Adipocyte (in vitro differentiated cells): ENCODE measurements at regions not wholly inside any gene's neighbourhood (a gene's known extent, or its start where the extent isn't known, plus 50 kb on each side); places are given as distances from the start of the nearest gene placed in this dataset.
A peak's percentile ranks its signal among the peaks of the same experiment; 100 is the strongest.

Experiments
- DNase-seq: peaks from one replicate; pipeline ENCODE4 v3.0.0-alpha.2; 2015; ENCODE audit warnings: low read depth
- H3K27me3 ChIP-seq: replicated peaks from 2 replicates; pipeline ENCODE4 v1.7.0; 2013; ENCODE audit warnings: mild to moderate bottlenecking, low read length, moderate library complexity; ENCODE audit not compliant: control insufficient read depth, insufficient read depth
- H3K36me3 ChIP-seq: 2 replicates; pipeline ENCODE4 v1.7.0; 2013; ENCODE audit warnings: low read length, mild to moderate bottlenecking, moderate library complexity; ENCODE audit not compliant: control insufficient read depth, insufficient read depth, severe bottlenecking
- H3K4me1 ChIP-seq: 2 replicates; pipeline ENCODE4 v1.7.0; 2013; ENCODE audit warnings: mild to moderate bottlenecking, low read length, moderate library complexity; ENCODE audit not compliant: control insufficient read depth, insufficient read depth
- H3K4me3 ChIP-seq: 2 replicates; pipeline ENCODE4 v1.7.0; 2013; ENCODE audit warnings: mild to moderate bottlenecking, low read length, moderate library complexity
- H3K9ac ChIP-seq: 2 replicates; pipeline ENCODE4 v1.7.0; 2013; ENCODE audit warnings: mild to moderate bottlenecking, low read length, moderate library complexity
- H3K9me3 ChIP-seq: 2 replicates; pipeline ENCODE4 v1.7.0; 2013; ENCODE audit warnings: mild to moderate bottlenecking, low read length, moderate library complexity; ENCODE audit not compliant: control insufficient read depth

DNA sequence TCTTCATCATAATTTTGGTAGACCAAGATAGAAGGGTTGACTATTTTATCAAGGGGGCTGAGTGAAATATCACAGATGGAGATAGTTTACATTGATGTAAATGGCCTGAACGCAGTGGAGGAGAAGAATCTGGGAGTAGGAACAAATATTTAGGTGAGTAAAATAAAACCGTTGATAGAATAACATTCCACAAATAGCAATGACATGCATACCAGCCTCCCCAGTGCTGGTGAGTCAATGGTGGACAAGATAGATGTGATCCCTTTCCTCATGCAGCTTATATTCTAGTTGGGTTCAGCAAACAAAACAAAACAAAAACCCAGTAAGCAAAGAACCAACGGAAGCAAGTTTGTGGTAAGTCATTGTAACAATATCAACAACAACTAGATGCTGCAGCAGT lies 385.2 kb downstream of the FAM170A start:
- no peaks in the 10 kb centered on the region for H3K27me3 ChIP-seq
- H3K4me3 ChIP-seq: no peak overlapping the region
- H3K9ac ChIP-seq: no peak overlapping the region
- peaks cover 11% of the 10 kb centered on the region for H3K4me1 ChIP-seq
- DNase-seq: no peak
- no peaks in the 10 kb centered on the region for H3K9me3 ChIP-seq
- H3K36me3 ChIP-seq: no peaks in the 10 kb centered on the region

DNA sequence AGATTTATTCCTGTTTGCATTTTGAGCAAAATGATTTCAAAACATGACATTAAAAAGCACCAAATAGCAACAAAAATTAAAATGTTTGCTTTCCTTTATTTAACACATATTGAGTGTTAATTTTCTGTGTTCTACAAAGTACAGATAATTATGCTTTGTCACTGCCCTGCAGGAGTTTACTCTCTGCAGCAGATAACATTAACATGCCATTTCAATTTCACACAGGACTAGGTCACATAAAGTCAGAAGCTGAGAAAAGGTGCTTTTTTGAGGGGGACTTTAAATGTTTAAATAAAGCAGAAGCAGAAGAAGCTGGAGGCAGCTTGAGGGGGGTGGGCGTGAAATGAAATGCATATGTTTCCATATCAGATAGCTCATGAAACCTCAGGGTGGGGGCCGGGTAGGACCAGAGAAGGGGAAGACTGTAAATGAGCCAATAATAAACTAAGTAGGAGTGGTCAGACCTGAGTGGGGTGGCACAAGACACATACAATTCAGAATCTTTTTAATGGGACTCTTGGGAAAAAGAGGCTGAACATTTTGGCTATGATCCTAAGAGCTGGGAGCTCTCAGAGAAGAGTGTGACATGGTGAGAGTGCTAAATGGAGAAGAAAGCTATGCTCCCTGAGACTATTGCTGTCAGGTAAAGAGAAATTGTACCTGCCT lies 387.5 kb downstream of the FAM170A start:
- Histone ChIP-seq H3K4me3 (peak overlapping the region; percentile 40), H3K9ac (no peak overlapping the region), H3K36me3 (no peaks in the 10 kb centered on the region), H3K9me3 (no peaks in the 10 kb centered on the region), H3K4me1 (peaks cover 11% of the 10 kb centered on the region), H3K27me3 (no peaks in the 10 kb centered on the region)
- no peak for DNase-seq

DNA sequence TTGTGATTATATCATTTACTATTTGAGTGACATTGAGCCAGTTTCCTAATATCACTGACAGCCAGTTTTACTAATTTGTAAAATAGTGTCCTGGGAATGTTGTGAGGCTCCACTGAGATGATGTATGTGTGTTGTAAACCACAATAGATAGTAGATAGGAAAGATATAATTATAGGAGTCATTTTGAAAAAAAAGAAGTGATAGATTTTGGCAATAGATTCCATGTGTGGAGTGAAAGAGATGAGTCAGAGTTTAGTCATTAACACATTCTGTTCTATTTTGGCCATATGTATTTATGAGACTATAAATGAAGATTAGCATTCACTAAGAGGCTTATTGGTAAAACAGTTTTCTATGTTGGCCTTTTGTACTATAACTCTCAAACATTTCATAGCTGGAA lies 388.2 kb downstream of the FAM170A start:
- no peaks in the 10 kb centered on the region for H3K27me3 ChIP-seq
- H3K36me3 ChIP-seq: no peaks in the 10 kb centered on the region
- H3K9ac ChIP-seq: no peak overlapping the region
- peaks cover 11% of the 10 kb centered on the region for H3K4me1 ChIP-seq
- no peaks in the 10 kb centered on the region for H3K9me3 ChIP-seq
- DNase-seq: no peak
- H3K4me3 ChIP-seq: peak overlapping the region; percentile 40

DNA sequence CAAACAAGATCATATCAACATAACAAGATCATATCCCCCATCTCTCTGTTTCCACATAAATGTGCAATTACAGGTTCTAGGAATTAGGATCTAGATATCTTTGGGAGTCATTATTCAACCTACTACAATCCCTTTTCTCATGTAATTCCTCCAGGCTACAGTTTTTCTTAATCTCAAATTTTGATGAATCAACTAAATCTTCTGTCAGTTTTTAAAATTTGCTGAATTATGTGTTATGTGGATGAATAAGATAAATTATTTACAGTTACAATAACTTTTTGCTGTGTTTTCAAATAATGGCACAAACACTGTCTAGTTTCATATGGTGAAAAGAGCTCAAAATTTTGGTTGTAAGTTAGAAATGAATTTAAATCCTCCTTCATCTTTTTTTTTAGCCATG lies 405.8 kb downstream of the FAM170A start:
- H3K27me3 ChIP-seq: no peaks in the 10 kb centered on the region
- H3K36me3 ChIP-seq: no peaks in the 10 kb centered on the region
- no peak overlapping the region for H3K4me3 ChIP-seq
- no peaks in the 10 kb centered on the region for H3K9me3 ChIP-seq
- no peaks in the 10 kb centered on the region for H3K4me1 ChIP-seq
- DNase-seq: no peak
- H3K9ac ChIP-seq: no peak overlapping the region

DNA sequence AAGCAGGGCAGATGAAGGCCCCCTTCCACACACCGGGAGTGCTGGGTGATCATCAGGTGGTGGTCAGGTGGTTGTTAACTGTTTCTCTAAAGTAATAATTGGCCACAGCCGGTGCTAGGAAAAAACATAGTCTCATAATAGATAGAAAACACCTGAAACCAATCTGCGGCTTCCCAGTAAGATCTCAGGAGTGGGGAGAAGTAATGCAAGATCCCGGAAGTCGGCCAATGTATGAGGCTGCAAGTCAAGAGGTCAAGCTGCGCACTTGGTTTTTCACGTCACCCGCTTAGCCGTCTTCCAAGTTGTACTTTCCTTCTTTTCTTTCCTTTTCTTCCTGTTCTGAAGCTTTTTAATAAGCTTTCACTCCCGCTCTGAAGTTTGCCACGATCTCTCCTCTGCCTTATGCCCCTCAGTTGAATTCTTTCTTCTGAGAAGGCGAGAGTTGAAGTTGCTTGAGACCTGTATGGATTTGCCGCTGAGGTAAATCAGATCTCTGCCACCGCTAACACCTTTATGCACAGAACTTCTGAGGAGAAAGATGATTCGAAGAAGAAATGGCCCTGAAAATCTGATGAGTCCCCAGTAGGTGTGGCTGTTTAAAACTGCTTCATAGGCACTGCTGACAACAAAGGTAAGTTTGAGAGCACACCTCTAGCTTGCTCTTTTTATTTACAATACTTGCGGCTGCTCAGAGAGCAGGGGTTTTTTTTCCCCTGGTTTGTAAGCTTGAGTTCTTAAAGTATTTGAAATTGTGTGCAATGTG lies 406.6 kb downstream of the FAM170A start:
- Histone ChIP-seq H3K36me3 (no peaks in the 10 kb centered on the region), H3K9ac (no peak overlapping the region), H3K27me3 (no peaks in the 10 kb centered on the region), H3K4me3 (no peak overlapping the region), H3K9me3 (no peaks in the 10 kb centered on the region), H3K4me1 (no peaks in the 10 kb centered on the region)
- DNase-seq: no peak

DNA sequence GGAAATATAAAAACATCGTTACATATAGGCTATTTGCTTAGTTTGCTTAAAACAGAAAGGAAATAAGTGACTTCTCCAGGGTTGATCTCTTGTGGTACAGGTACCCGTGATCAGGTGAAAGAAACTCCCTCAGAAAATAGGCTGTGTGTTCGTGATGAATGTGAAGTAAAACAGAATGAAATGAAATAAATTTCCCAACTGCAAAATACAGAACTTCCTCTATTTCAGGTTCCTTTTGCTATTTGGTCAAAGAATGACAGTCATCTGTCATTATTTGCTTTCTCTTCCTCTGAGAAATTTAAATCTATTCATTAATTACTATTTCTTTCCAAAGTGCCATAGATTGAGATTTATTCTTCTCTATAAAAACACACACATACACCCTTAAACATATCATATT lies 408.1 kb downstream of the FAM170A start:
- DNase-seq: no peak
- no peak overlapping the region for H3K4me3 ChIP-seq
- no peaks in the 10 kb centered on the region for H3K9me3 ChIP-seq
- no peak overlapping the region for H3K9ac ChIP-seq
- H3K4me1 ChIP-seq: no peaks in the 10 kb centered on the region
- H3K36me3 ChIP-seq: no peaks in the 10 kb centered on the region
- H3K27me3 ChIP-seq: no peaks in the 10 kb centered on the region

DNA sequence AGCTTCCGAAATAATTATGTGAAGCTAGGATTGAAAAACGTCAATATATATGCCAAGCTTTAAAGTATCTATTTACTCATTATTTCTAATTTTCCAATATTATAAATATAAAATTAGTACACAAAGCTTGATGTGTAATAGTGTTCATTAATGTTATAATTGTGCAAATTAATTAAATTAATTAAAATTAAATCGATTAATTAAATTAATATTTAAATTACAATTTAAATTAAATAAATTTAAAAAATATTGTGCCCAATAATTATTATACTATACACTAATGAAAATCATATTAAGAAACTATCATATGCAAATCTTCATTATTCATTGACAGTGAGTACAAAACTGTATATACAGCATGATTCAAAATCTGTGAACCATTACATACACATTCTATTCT lies 409.8 kb downstream of the FAM170A start:
- Histone ChIP-seq H3K4me3 (no peak overlapping the region), H3K27me3 (no peaks in the 10 kb centered on the region), H3K4me1 (no peaks in the 10 kb centered on the region), H3K9me3 (no peaks in the 10 kb centered on the region), H3K9ac (no peak overlapping the region), H3K36me3 (no peaks in the 10 kb centered on the region)
- DNase-seq: no peak

DNA sequence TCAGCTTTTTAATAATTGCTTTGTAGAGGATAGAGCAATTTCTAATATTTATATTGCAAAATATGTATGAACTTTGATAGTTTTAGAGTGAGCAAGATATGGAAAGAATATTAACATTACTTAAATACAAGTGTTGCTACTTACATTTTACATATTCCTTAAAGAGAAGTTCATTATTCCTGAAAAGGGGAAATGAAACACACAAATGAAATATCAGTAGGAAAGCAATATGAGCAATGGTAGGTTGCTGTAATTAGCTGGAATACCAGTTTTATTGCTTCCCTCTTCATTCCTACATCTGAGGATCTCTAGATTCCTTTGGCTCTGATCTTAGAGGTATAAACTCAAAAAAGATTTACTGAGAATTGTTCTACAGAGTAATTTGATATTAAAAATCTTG lies 414.1 kb downstream of the FAM170A start:
- no peak overlapping the region for H3K9ac ChIP-seq

DNA sequence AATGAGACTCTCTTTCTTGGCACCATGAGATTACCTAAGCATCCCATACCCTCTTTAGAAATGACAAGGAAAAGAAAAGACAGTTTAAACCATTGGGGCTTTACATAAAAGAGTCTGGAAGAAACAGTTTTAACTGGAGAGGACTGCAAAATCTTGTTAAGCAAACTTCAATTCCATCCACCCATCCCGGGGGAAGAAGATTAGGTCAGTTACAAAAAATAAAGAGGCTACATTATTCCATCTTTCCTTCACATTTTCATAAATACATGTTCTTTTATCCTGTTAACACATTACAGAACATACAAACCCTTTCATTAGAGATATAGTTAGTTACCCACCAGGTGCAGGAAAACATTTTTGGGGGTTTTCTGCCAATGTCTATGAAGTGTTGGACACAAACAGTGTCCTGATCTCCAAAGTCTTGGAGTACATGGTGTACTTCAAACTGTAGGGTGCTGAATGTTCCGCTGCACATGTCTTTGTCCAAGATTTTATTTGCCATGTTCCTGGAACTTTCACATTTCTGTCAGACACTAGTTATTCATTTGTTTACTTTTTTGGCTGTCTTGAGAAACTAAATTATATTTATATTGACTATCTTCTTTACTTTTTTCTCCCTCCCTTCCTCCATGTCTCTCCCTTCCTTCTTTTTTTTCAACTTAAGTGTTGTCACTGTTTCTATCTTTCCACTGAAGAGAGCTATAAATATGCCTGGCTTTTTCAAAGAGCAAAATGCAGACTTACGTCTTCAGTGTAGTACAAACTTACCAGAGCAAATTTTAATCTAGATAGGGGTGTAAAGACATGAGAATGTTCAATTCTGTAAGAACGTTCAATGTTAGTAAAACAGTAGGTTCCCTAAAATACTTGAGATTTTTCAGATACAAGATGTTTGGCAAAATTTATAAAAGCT lies 410.9 kb upstream of the PRR16 start:
- Histone ChIP-seq H3K4me3 (peak overlapping the region; percentile 64), H3K27me3 (no peaks in the 10 kb centered on the region), H3K9me3 (no peaks in the 10 kb centered on the region), H3K36me3 (no peaks in the 10 kb centered on the region), H3K9ac (peak overlapping the region; percentile 60), H3K4me1 (peaks cover 20% of the 10 kb centered on the region)
- no peak for DNase-seq

More for the DNA sequence above, 414.1 kb downstream of the FAM170A start:
- no peaks in the 10 kb centered on the region for H3K27me3 ChIP-seq
- no peak for DNase-seq
- no peaks in the 10 kb centered on the region for H3K36me3 ChIP-seq
- H3K4me3 ChIP-seq: no peak overlapping the region
- no peaks in the 10 kb centered on the region for H3K9me3 ChIP-seq
- no peaks in the 10 kb centered on the region for H3K4me1 ChIP-seq

DNA sequence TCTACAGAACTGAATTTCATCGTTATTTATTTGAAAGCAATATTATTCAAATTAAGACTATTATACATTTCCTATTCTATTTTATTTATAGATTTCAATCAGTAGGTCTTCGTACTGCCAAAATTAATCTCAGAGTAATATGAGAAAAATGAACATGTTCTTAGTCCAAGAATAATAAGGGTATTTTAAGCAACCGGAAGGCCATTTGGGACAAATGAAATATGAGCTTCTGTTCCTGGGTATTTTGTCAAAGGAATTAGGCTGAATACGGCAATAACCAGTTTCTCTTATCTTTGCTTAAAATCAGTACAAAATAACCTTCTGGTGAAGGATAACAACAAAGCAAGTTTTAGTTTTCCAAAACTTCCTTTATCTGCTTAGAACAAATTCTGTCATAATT lies 410.3 kb upstream of the PRR16 start:
- H3K4me1 ChIP-seq: peaks cover 20% of the 10 kb centered on the region
- peak; percentile 18 for DNase-seq
- H3K27me3 ChIP-seq: no peaks in the 10 kb centered on the region
- peak overlapping the region; percentile 64 for H3K4me3 ChIP-seq
- H3K9me3 ChIP-seq: no peaks in the 10 kb centered on the region
- H3K36me3 ChIP-seq: no peaks in the 10 kb centered on the region
- peak overlapping the region; percentile 60 for H3K9ac ChIP-seq

DNA sequence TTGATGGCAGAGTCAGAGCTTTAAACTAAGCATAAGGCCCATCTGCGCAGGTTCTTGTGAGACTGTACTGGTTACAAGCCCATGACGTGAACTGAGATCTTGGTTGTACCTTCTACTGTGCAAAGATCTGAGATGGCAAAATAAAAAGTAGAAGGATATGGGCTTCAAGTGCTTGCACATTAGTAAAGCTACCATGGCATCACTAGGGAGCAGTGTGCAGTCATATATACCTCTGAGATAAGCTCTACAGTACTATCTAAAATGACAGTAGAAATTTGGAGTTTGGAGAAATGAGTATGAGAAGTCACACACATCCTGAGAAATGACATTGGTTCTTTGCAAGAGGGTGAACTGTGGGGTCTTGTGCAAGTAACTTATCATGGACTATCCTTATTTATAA lies 408.2 kb upstream of the PRR16 start:
- H3K27me3 ChIP-seq: no peaks in the 10 kb centered on the region
- no peaks in the 10 kb centered on the region for H3K36me3 ChIP-seq
- peaks cover 20% of the 10 kb centered on the region for H3K4me1 ChIP-seq
- no peak overlapping the region for H3K4me3 ChIP-seq
- no peaks in the 10 kb centered on the region for H3K9me3 ChIP-seq
- DNase-seq: peak; percentile 70
- no peak overlapping the region for H3K9ac ChIP-seq
